ENCODE measurements at regions not wholly inside any gene's neighbourhood (a gene's known extent, or its start where the extent isn't known, plus 50 kb on each side); places are given as distances from the start of the nearest gene placed in this dataset.

DNA sequence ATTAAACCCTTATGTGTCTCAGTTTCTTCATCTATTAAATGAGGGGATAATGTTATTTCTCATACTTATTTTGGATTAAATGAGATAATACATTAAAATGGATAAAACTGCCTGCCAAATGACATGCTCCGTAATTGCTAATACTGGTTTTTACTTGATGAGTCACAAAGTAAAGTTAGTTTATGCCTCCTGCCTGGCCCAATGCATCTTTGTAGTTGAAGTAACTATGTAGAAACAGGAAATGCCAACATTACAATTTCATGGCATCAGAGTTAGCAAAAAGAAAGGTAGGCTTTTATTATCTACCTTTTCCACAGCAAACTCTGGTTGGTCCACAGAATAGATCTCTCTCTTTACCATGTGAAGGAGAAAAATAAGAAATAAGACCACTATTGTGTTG lies 214.5 kb downstream of the TBX15 start:
- no peak for TF ChIP-seq TCF12 (IDR thresholded peaks at IDR 0.05)
- TF ChIP-seq CTCF (IDR thresholded peaks at IDR 0.05) = no peak
- TF ChIP-seq ELF1 (IDR thresholded peaks at IDR 0.05) = no peak
- TF ChIP-seq EP300 (IDR thresholded peaks at IDR 0.05; ENCODE audit: borderline replicate concordance in 1 of 2, low read depth in 1 of 2, low read length in 1 of 2) = no peak
- TF ChIP-seq IRF3 (IDR thresholded peaks at IDR 0.05; ENCODE audit: low read depth, low read length) = no peak
- no peak for TF ChIP-seq TEAD4 (IDR thresholded peaks at IDR 0.05; ENCODE audit: borderline replicate concordance, insufficient read depth)
- TF ChIP-seq CHD2 (IDR thresholded peaks at IDR 0.05; ENCODE audit: low read length, partially characterized antibody) = no peak
- TF ChIP-seq RXRA (IDR thresholded peaks at IDR 0.05; ENCODE audit: borderline replicate concordance, low read depth) = no peak

Data from SK-N-SH (cell line).